ENCODE measurements at regions not wholly inside any gene's neighbourhood (a gene's known extent, or its start where the extent isn't known, plus 50 kb on each side); places are given as distances from the start of the nearest gene placed in this dataset.

- Histone ChIP-seq H3K9ac (ENCODE audit: low read depth in 1 of 3, low read length in 3 of 3) (no peak overlapping the region), H3K9me3 (ENCODE audit: control insufficient read depth in 3 of 3, low read length in 3 of 3) (no peaks in the 10 kb centered on the region), H3K36me3 (ENCODE audit: control insufficient read depth in 3 of 3, insufficient read depth in 3 of 3, low read length in 3 of 3) (no peaks in the 10 kb centered on the region), H3K4me1 (ENCODE audit: control insufficient read depth in 3 of 3, insufficient read depth in 3 of 3, low read length in 3 of 3) (no peaks in the 10 kb centered on the region), H3K27ac (ENCODE audit: low read depth, low read length) (no peak overlapping the region), H3K4me3 (ENCODE audit: low read length in 3 of 3) (no peak overlapping the region), H3K27me3 (ENCODE audit: control insufficient read depth in 3 of 3, insufficient read depth in 3 of 3, low read length in 3 of 3) (no peaks in the 10 kb centered on the region)
Observed at GRCh38 chr7:42593860-42594259, 318.0 kb downstream of the C7orf25 start.

GRCh38 chr7:42590771-42591310 is 321.0 kb downstream of the C7orf25 start:
- no peaks in the 10 kb centered on the region for H3K36me3 ChIP-seq (ENCODE audit: control insufficient read depth in 3 of 3, insufficient read depth in 3 of 3, low read length in 3 of 3)
- no peak overlapping the region for H3K27ac ChIP-seq (ENCODE audit: low read depth, low read length)
- no peaks in the 10 kb centered on the region for H3K9me3 ChIP-seq (ENCODE audit: control insufficient read depth in 3 of 3, low read length in 3 of 3)
- H3K4me3 ChIP-seq (ENCODE audit: low read length in 3 of 3): no peak overlapping the region
- H3K4me1 ChIP-seq (ENCODE audit: control insufficient read depth in 3 of 3, insufficient read depth in 3 of 3, low read length in 3 of 3): no peaks in the 10 kb centered on the region
- H3K9ac ChIP-seq (ENCODE audit: low read depth in 1 of 3, low read length in 3 of 3): no peak overlapping the region
- H3K27me3 ChIP-seq (ENCODE audit: control insufficient read depth in 3 of 3, insufficient read depth in 3 of 3, low read length in 3 of 3): no peaks in the 10 kb centered on the region

- H3K27ac ChIP-seq (ENCODE audit: low read depth, low read length): no peak overlapping the region
Observed at GRCh38 chr7:42588876-42589275, 323.0 kb downstream of the C7orf25 start.

GRCh38 chr7:42587806-42588205 is 324.1 kb downstream of the C7orf25 start:
- no peaks in the 10 kb centered on the region for H3K36me3 ChIP-seq (ENCODE audit: control insufficient read depth in 3 of 3, insufficient read depth in 3 of 3, low read length in 3 of 3)
- H3K27ac ChIP-seq (ENCODE audit: low read depth, low read length): no peak overlapping the region
- H3K27me3 ChIP-seq (ENCODE audit: control insufficient read depth in 3 of 3, insufficient read depth in 3 of 3, low read length in 3 of 3): no peaks in the 10 kb centered on the region
- H3K4me3 ChIP-seq (ENCODE audit: low read length in 3 of 3): no peak overlapping the region
- H3K9ac ChIP-seq (ENCODE audit: low read depth in 1 of 3, low read length in 3 of 3): no peak overlapping the region
- H3K9me3 ChIP-seq (ENCODE audit: control insufficient read depth in 3 of 3, low read length in 3 of 3): no peaks in the 10 kb centered on the region
- no peaks in the 10 kb centered on the region for H3K4me1 ChIP-seq (ENCODE audit: control insufficient read depth in 3 of 3, insufficient read depth in 3 of 3, low read length in 3 of 3)

More at GRCh38 chr7:42588876-42589275, 323.0 kb downstream of the C7orf25 start:
- H3K9ac ChIP-seq (ENCODE audit: low read depth in 1 of 3, low read length in 3 of 3): no peak overlapping the region
- H3K4me1 ChIP-seq (ENCODE audit: control insufficient read depth in 3 of 3, insufficient read depth in 3 of 3, low read length in 3 of 3): no peaks in the 10 kb centered on the region
- no peaks in the 10 kb centered on the region for H3K9me3 ChIP-seq (ENCODE audit: control insufficient read depth in 3 of 3, low read length in 3 of 3)
- H3K27me3 ChIP-seq (ENCODE audit: control insufficient read depth in 3 of 3, insufficient read depth in 3 of 3, low read length in 3 of 3): no peaks in the 10 kb centered on the region
- H3K4me3 ChIP-seq (ENCODE audit: low read length in 3 of 3): no peak overlapping the region
- no peaks in the 10 kb centered on the region for H3K36me3 ChIP-seq (ENCODE audit: control insufficient read depth in 3 of 3, insufficient read depth in 3 of 3, low read length in 3 of 3)

- peaks cover 0 to 7% (median 0%) of the 10 kb centered on the region in 3 donors for H3K9me3 ChIP-seq (ENCODE audit: control insufficient read depth in 3 of 3, low read length in 3 of 3)
- no peak overlapping the region for H3K4me3 ChIP-seq (ENCODE audit: low read length in 3 of 3)
- no peak overlapping the region for H3K9ac ChIP-seq (ENCODE audit: low read depth in 1 of 3, low read length in 3 of 3)
- H3K36me3 ChIP-seq (ENCODE audit: control insufficient read depth in 3 of 3, insufficient read depth in 3 of 3, low read length in 3 of 3): no peaks in the 10 kb centered on the region
- no peaks in the 10 kb centered on the region for H3K27me3 ChIP-seq (ENCODE audit: control insufficient read depth in 3 of 3, insufficient read depth in 3 of 3, low read length in 3 of 3)
- H3K27ac ChIP-seq (ENCODE audit: low read depth, low read length): no peak overlapping the region
- no peaks in the 10 kb centered on the region for H3K4me1 ChIP-seq (ENCODE audit: control insufficient read depth in 3 of 3, insufficient read depth in 3 of 3, low read length in 3 of 3)
Observed at GRCh38 chr7:42580061-42580460, 331.8 kb downstream of the C7orf25 start.

- Histone ChIP-seq H3K9me3 (ENCODE audit: control insufficient read depth in 3 of 3, low read length in 3 of 3) (peaks cover 0 to 7% (median 0%) of the 10 kb centered on the region in 3 donors), H3K4me3 (ENCODE audit: low read length in 3 of 3) (no peak overlapping the region), H3K27ac (ENCODE audit: low read depth, low read length) (no peak overlapping the region), H3K27me3 (ENCODE audit: control insufficient read depth in 3 of 3, insufficient read depth in 3 of 3, low read length in 3 of 3) (no peaks in the 10 kb centered on the region), H3K36me3 (ENCODE audit: control insufficient read depth in 3 of 3, insufficient read depth in 3 of 3, low read length in 3 of 3) (no peaks in the 10 kb centered on the region), H3K9ac (ENCODE audit: low read depth in 1 of 3, low read length in 3 of 3) (no peak overlapping the region), H3K4me1 (ENCODE audit: control insufficient read depth in 3 of 3, insufficient read depth in 3 of 3, low read length in 3 of 3) (no peaks in the 10 kb centered on the region)
Observed at GRCh38 chr7:42575171-42575570, 336.7 kb downstream of the C7orf25 start.

- no peaks in the 10 kb centered on the region for H3K4me1 ChIP-seq (ENCODE audit: control insufficient read depth in 3 of 3, insufficient read depth in 3 of 3, low read length in 3 of 3)
- H3K27me3 ChIP-seq (ENCODE audit: control insufficient read depth in 3 of 3, insufficient read depth in 3 of 3, low read length in 3 of 3): no peaks in the 10 kb centered on the region
- H3K9me3 ChIP-seq (ENCODE audit: control insufficient read depth in 3 of 3, low read length in 3 of 3): peaks cover 0 to 7% (median 0%) of the 10 kb centered on the region in 3 donors
- H3K4me3 ChIP-seq (ENCODE audit: low read length in 3 of 3): no peak overlapping the region
- no peaks in the 10 kb centered on the region for H3K36me3 ChIP-seq (ENCODE audit: control insufficient read depth in 3 of 3, insufficient read depth in 3 of 3, low read length in 3 of 3)
- no peak overlapping the region for H3K9ac ChIP-seq (ENCODE audit: low read depth in 1 of 3, low read length in 3 of 3)
- no peak overlapping the region for H3K27ac ChIP-seq (ENCODE audit: low read depth, low read length)
Observed at GRCh38 chr7:42574685-42575084, 337.2 kb downstream of the C7orf25 start.

- Histone ChIP-seq H3K4me3 (ENCODE audit: low read length in 3 of 3) (no peak overlapping the region), H3K36me3 (ENCODE audit: control insufficient read depth in 3 of 3, insufficient read depth in 3 of 3, low read length in 3 of 3) (no peaks in the 10 kb centered on the region), H3K27me3 (ENCODE audit: control insufficient read depth in 3 of 3, insufficient read depth in 3 of 3, low read length in 3 of 3) (no peaks in the 10 kb centered on the region), H3K4me1 (ENCODE audit: control insufficient read depth in 3 of 3, insufficient read depth in 3 of 3, low read length in 3 of 3) (no peaks in the 10 kb centered on the region), H3K9ac (ENCODE audit: low read depth in 1 of 3, low read length in 3 of 3) (no peak overlapping the region), H3K9me3 (ENCODE audit: control insufficient read depth in 3 of 3, low read length in 3 of 3) (peaks cover 0 to 4% (median 0%) of the 10 kb centered on the region in 3 donors), H3K27ac (ENCODE audit: low read depth, low read length) (no peak overlapping the region)
Observed at GRCh38 chr7:42573881-42574672, 337.1 kb upstream of the GLI3 start.

GRCh38 chr7:42572561-42572960 is 335.6 kb upstream of the GLI3 start:
- no peak overlapping the region for H3K4me3 ChIP-seq (ENCODE audit: low read length in 3 of 3)
- H3K9me3 ChIP-seq (ENCODE audit: control insufficient read depth in 3 of 3, low read length in 3 of 3): no peaks in the 10 kb centered on the region
- H3K4me1 ChIP-seq (ENCODE audit: control insufficient read depth in 3 of 3, insufficient read depth in 3 of 3, low read length in 3 of 3): no peaks in the 10 kb centered on the region
- no peaks in the 10 kb centered on the region for H3K27me3 ChIP-seq (ENCODE audit: control insufficient read depth in 3 of 3, insufficient read depth in 3 of 3, low read length in 3 of 3)
- no peak overlapping the region for H3K9ac ChIP-seq (ENCODE audit: low read depth in 1 of 3, low read length in 3 of 3)
- no peak overlapping the region for H3K27ac ChIP-seq (ENCODE audit: low read depth, low read length)
- no peaks in the 10 kb centered on the region for H3K36me3 ChIP-seq (ENCODE audit: control insufficient read depth in 3 of 3, insufficient read depth in 3 of 3, low read length in 3 of 3)

GRCh38 chr7:42572056-42572455 is 335.0 kb upstream of the GLI3 start:
- Histone ChIP-seq H3K9me3 (ENCODE audit: control insufficient read depth in 3 of 3, low read length in 3 of 3) (no peaks in the 10 kb centered on the region), H3K4me3 (ENCODE audit: low read length in 3 of 3) (no peak overlapping the region), H3K4me1 (ENCODE audit: control insufficient read depth in 3 of 3, insufficient read depth in 3 of 3, low read length in 3 of 3) (no peaks in the 10 kb centered on the region), H3K27me3 (ENCODE audit: control insufficient read depth in 3 of 3, insufficient read depth in 3 of 3, low read length in 3 of 3) (no peaks in the 10 kb centered on the region), H3K9ac (ENCODE audit: low read depth in 1 of 3, low read length in 3 of 3) (no peak overlapping the region), H3K36me3 (ENCODE audit: control insufficient read depth in 3 of 3, insufficient read depth in 3 of 3, low read length in 3 of 3) (no peaks in the 10 kb centered on the region), H3K27ac (ENCODE audit: low read depth, low read length) (no peak overlapping the region)
